GM23338 (cell line): ENCODE measurements at regions not wholly inside any gene's neighbourhood (a gene's known extent, or its start where the extent isn't known, plus 50 kb on each side); places are given as distances from the start of the nearest gene placed in this dataset.

ENCODE experiments used
- CREB1 ChIP-seq: fragments of 250-450 bp; sonication (Bioruptor Pico); IDR thresholded peaks from 2 replicates; pipeline ENCODE4 v1.5.0; 2020; ENCODE audit warnings: low read depth, mild to moderate bottlenecking, moderate library complexity
- CTCF ChIP-seq, 2 experiments: fragments of 200-600 bp in 1 of 2; sonication (generic) in 1 of 2; conservative IDR thresholded peaks; 2 replicates each; pipeline versions ENCODE4 v1.5.1 to v1.6.1; 2016 to 2017; ENCODE audit warnings: antibody characterized with exemption in 2 of 2, low read depth in 2 of 2, mild to moderate bottlenecking in 2 of 2, moderate library complexity in 1 of 2
- EZH2 ChIP-seq: fragments of 200-600 bp; sonication (generic); IDR thresholded peaks from one replicate; pipeline ENCODE4 v1.8.0; 2017; ENCODE audit warnings: antibody characterized with exemption, mild to moderate bottlenecking, low read depth; ENCODE audit not compliant: unreplicated experiment
- REST ChIP-seq: IDR thresholded peaks from one replicate; pipeline ENCODE4 v1.6.1; 2018; ENCODE audit warnings: antibody characterized with exemption; ENCODE audit not compliant: unreplicated experiment
- STAT1 ChIP-seq: IDR thresholded peaks from one replicate; pipeline ENCODE4 v1.6.1; 2016; ENCODE audit warnings: antibody characterized with exemption; ENCODE audit not compliant: unreplicated experiment

DNA sequence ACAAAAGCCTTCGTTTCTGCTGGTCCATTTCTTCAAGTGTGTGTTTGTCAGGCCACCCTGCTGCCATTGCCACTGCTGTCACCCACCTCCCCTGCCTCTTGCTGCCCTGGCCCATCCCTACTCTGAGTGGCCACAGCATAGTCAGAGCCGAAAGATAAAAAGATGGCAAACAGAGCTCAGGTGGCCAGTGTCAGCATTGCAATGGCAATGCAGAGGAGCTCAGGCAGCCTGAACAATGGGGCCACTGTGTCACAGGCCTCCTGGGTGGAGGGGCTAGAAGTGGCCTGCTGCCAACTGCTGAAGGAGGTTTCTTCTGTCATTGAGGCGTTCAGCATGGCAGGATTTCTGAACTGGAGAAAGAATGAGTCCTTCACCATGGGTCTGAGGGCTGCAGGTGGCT lies 137.1 kb downstream of the CSNK2A3 start:
- no peak for TF ChIP-seq CTCF (conservative IDR thresholded peaks at IDR 0.05; ENCODE audit: low read depth in 2 of 2)
- TF ChIP-seq EZH2 = no peak
- TF ChIP-seq CREB1 (CRISPR knock-in tag) = no peak
- no peak for TF ChIP-seq REST
- TF ChIP-seq STAT1 = no peak
